OCI-LY3 (cell line): ENCODE measurements at regions not wholly inside any gene's neighbourhood (a gene's known extent, or its start where the extent isn't known, plus 50 kb on each side); places are given as distances from the start of the nearest gene placed in this dataset.

Experiments used
- CTCF ChIP-seq: fragments of 200-600, 300-600 bp; sonication (generic); IDR thresholded peaks from 2 replicates; pipeline ENCODE4 v1.5.1; 2014; ENCODE audit warnings: antibody characterized with exemption, low read length, low read depth
- EZH2phosphoT487 ChIP-seq: fragments of 200-600 bp; shearing (Covaris generic); IDR thresholded peaks from 2 replicates; pipeline ENCODE4 v1.6.1; 2018; ENCODE audit warnings: antibody characterized with exemption, mixed run types, low read depth

- TF ChIP-seq CTCF (no peak), EZH2phosphoT487 (no peak)
These were observed 364.2 kb downstream of the NYAP2 start for GRCh38 chr2:225763711-225764110.
